DND-41 (cell line): ENCODE measurements at regions not wholly inside any gene's neighbourhood (a gene's known extent, or its start where the extent isn't known, plus 50 kb on each side); places are given as distances from the start of the nearest gene placed in this dataset.

Source experiments
- ATAC-seq: fragments of 200-7000 bp; cut with Tn5 transposase; 3 replicates; pipeline ENCODE4 v1.9.1; 2021; ENCODE audit warnings: low read depth; ENCODE audit not compliant: insufficient read depth
- DNase-seq: peaks from one replicate; pipeline ENCODE4 v3.0.0-alpha.2; 2020
- H2AFZ ChIP-seq: 2 replicates; pipeline ENCODE4 v1.6.0; 2012; ENCODE audit warnings: low read depth, low read length
- H3K27ac ChIP-seq: 2 replicates; pipeline ENCODE4 v1.5.1; 2012; ENCODE audit warnings: low read length, inconsistent platforms
- H3K27me3 ChIP-seq: fragments of 200-600 bp; sonication (generic); 2 replicates; pipeline ENCODE4 v1.6.0; 2012; ENCODE audit warnings: low read length, mild to moderate bottlenecking, inconsistent platforms; ENCODE audit not compliant: insufficient read depth, poor library complexity
- H3K36me3 ChIP-seq: 2 replicates; pipeline ENCODE4 v1.5.1; 2012; ENCODE audit warnings: low read length, inconsistent platforms; ENCODE audit not compliant: insufficient read depth
- H3K4me1 ChIP-seq: 2 replicates; pipeline ENCODE4 v1.5.1; 2012; ENCODE audit warnings: mild to moderate bottlenecking, low read length; ENCODE audit not compliant: insufficient read depth
- H3K4me2 ChIP-seq: 2 replicates; pipeline ENCODE4 v1.6.0; 2012; ENCODE audit warnings: mild to moderate bottlenecking, moderate library complexity, low read length, inconsistent platforms; ENCODE audit not compliant: insufficient read depth
- H3K4me3 ChIP-seq, 2 experiments: fragments of 200-600 bp in 1 of 2; shearing (Covaris generic) in 1 of 2; 2 replicates each; pipeline ENCODE4 v1.5.1; 2012 to 2016; ENCODE audit warnings: inconsistent platforms in 2 of 2, low read length in 2 of 2, mild to moderate bottlenecking in 2 of 2, low read depth in 1 of 2, moderate library complexity in 1 of 2
- H3K79me2 ChIP-seq: 2 replicates; pipeline ENCODE4 v1.6.0; 2012; ENCODE audit warnings: low read length, inconsistent platforms; ENCODE audit not compliant: insufficient read depth
- H3K9ac ChIP-seq: 2 replicates; pipeline ENCODE4 v1.6.0; 2012; ENCODE audit warnings: low read depth, mild to moderate bottlenecking, inconsistent platforms, low read length, moderate library complexity
- H3K9me3 ChIP-seq: 2 replicates; pipeline ENCODE4 v1.5.1; 2012; ENCODE audit warnings: low read length, moderate library complexity, mild to moderate bottlenecking, inconsistent platforms; ENCODE audit not compliant: insufficient read depth, severe bottlenecking
- H4K20me1 ChIP-seq: 2 replicates; pipeline ENCODE4 v1.6.0; 2012; ENCODE audit warnings: low read length; ENCODE audit not compliant: insufficient read depth
- CTCF ChIP-seq: IDR thresholded peaks from 2 replicates; pipeline ENCODE4 v1.5.1; 2012; ENCODE audit warnings: borderline replicate concordance, low read length, moderate library complexity, mild to moderate bottlenecking; ENCODE audit not compliant: poor library complexity, severe bottlenecking; ENCODE audit errors: extremely low read depth
- EZH2 ChIP-seq: IDR thresholded peaks from 3 replicates; pipeline ENCODE4 v1.6.1; 2012; ENCODE audit warnings: borderline replicate concordance, low read depth, mild to moderate bottlenecking, moderate library complexity, low read length, inconsistent platforms; ENCODE audit not compliant: severe bottlenecking

GRCh38 chr4:57329279-57329678 lies 219.1 kb upstream of the IGFBP7 start:
- no peak for ATAC-seq
- no peak for DNase-seq
- no peak overlapping the region for H3K4me2 ChIP-seq
- H2AFZ ChIP-seq = no peak overlapping the region
- H3K9me3 ChIP-seq = no peaks in the 10 kb centered on the region
- no peaks in the 10 kb centered on the region for H4K20me1 ChIP-seq
- H3K9ac ChIP-seq = no peak overlapping the region
- no peaks in the 10 kb centered on the region for H3K36me3 ChIP-seq
- H3K4me1 ChIP-seq = no peaks in the 10 kb centered on the region
- no peak overlapping the region for H3K27ac ChIP-seq
- H3K79me2 ChIP-seq = no peaks in the 10 kb centered on the region
- no peaks in the 10 kb centered on the region for H3K27me3 ChIP-seq
- H3K4me3 ChIP-seq = no peak overlapping the region
- no peak for TF ChIP-seq EZH2
- TF ChIP-seq CTCF = no peak

- H3K4me3 ChIP-seq = no peak overlapping the region
- H3K27ac ChIP-seq = no peak overlapping the region
- H3K9ac ChIP-seq = no peak overlapping the region
- H3K4me2 ChIP-seq = no peak overlapping the region
- no peaks in the 10 kb centered on the region for H3K36me3 ChIP-seq
- no peaks in the 10 kb centered on the region for H3K9me3 ChIP-seq
- TF ChIP-seq EZH2 (no peak), CTCF (no peak)
- H2AFZ ChIP-seq = no peak overlapping the region
- H3K4me1 ChIP-seq = no peaks in the 10 kb centered on the region
- H3K27me3 ChIP-seq = no peaks in the 10 kb centered on the region
- ATAC-seq (no peak), DNase-seq (no peak)
- no peaks in the 10 kb centered on the region for H4K20me1 ChIP-seq
- H3K79me2 ChIP-seq = no peaks in the 10 kb centered on the region
Observed at GRCh38 chr4:57324673-57325307, 214.6 kb upstream of the IGFBP7 start.

- H4K20me1 ChIP-seq = no peaks in the 10 kb centered on the region
- H3K4me1 ChIP-seq = no peaks in the 10 kb centered on the region
- ATAC-seq (no peak), DNase-seq (no peak)
- H3K4me3 ChIP-seq = no peak overlapping the region
- H3K36me3 ChIP-seq = no peaks in the 10 kb centered on the region
- H3K27me3 ChIP-seq = no peaks in the 10 kb centered on the region
- H3K9ac ChIP-seq = no peak overlapping the region
- TF ChIP-seq CTCF = no peak
- no peak for TF ChIP-seq EZH2
- H3K79me2 ChIP-seq = no peaks in the 10 kb centered on the region
- no peak overlapping the region for H3K4me2 ChIP-seq
- H2AFZ ChIP-seq = no peak overlapping the region
- H3K27ac ChIP-seq = no peak overlapping the region
- H3K9me3 ChIP-seq = no peaks in the 10 kb centered on the region
Observed at GRCh38 chr4:57320849-57321248, 210.7 kb upstream of the IGFBP7 start.
